HUES48 (cell line): ENCODE measurements at regions not wholly inside any gene's neighbourhood (a gene's known extent, or its start where the extent isn't known, plus 50 kb on each side); places are given as distances from the start of the nearest gene placed in this dataset.

Experiments
- H3K27ac ChIP-seq: one replicate; pipeline ENCODE4 v1.7.0; 2013; ENCODE audit warnings: low read depth, low read length, inconsistent platforms
- H3K27me3 ChIP-seq: 2 replicates; pipeline ENCODE4 v1.6.1; 2013; ENCODE audit warnings: mild to moderate bottlenecking, low read length; ENCODE audit not compliant: control insufficient read depth, insufficient read depth
- H3K36me3 ChIP-seq: 2 replicates; pipeline ENCODE4 v1.6.1; 2013; ENCODE audit warnings: low read length; ENCODE audit not compliant: control insufficient read depth, insufficient read depth
- H3K4me1 ChIP-seq: 2 replicates; pipeline ENCODE4 v1.6.1; 2013; ENCODE audit warnings: mild to moderate bottlenecking, low read length; ENCODE audit not compliant: control insufficient read depth, insufficient read depth
- H3K4me3 ChIP-seq: 2 replicates; pipeline ENCODE4 v1.5.1; 2013; ENCODE audit warnings: mild to moderate bottlenecking, low read depth, low read length
- H3K9ac ChIP-seq: 2 replicates; pipeline ENCODE4 v1.6.1; 2013; ENCODE audit warnings: mild to moderate bottlenecking, low read depth, low read length, moderate library complexity
- H3K9me3 ChIP-seq: 2 replicates; pipeline ENCODE4 v1.6.1; 2013; ENCODE audit warnings: low read length; ENCODE audit not compliant: control insufficient read depth, insufficient read depth

DNA sequence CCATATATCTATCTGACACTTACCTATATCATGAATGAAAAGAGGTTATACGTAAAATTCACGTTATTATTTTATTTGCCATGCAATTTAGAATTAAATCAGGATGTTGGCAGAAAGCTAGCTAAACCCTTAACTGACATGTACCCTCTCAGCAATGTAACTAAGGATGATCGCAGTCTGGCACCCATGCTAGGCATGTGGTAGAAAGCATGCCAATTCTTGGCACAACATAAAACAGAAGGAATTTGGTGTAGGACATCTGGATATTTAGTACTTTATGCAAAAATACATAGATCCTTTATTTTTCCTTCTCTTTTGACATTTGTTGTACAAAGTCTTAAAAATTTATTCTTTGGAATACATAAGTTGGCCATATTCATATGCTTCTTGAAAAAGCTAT, 436.8 kb upstream of the FAT1 start:
- Histone ChIP-seq H3K27me3 (no peaks in the 10 kb centered on the region), H3K27ac (no peak overlapping the region), H3K9me3 (no peaks in the 10 kb centered on the region), H3K36me3 (no peaks in the 10 kb centered on the region), H3K4me3 (no peak overlapping the region), H3K9ac (no peak overlapping the region), H3K4me1 (no peaks in the 10 kb centered on the region)

DNA sequence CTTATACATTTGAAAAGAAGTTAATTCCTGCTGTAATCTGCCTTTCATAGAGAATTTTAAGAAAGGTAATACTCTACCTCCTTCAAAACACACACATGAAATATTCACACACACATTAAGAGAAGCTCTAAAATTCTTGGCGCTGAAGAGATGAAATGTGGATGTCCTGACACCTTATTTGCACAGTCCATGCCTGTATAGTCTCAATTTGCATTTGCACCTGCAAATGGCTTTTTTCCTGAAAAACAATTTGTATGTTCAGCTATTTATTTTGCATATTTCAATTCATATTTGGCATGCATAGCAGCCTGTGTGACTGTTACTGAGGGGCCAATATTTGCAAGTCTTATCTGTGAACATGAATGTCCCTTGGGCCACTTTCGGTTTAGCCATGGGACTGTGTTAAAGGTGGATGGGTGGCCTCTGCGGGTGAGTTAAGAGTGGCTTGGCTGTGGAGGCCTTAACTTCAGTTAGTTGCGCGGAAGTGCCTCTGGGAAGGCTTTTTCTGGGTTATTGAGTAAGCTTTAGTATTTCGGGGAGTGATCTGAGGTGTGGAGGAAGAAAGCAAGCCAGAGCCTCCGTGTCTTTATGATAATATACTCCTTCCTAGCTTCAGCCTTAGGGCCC, 443.3 kb upstream of the FAT1 start:
- Histone ChIP-seq H3K9ac (no peak overlapping the region), H3K27me3 (no peaks in the 10 kb centered on the region), H3K36me3 (no peaks in the 10 kb centered on the region), H3K27ac (no peak overlapping the region), H3K4me3 (no peak overlapping the region), H3K4me1 (0 out of 2 replicates have a peak, but pooled peaks cover 6% of the 10 kb centered on the region), H3K9me3 (no peaks in the 10 kb centered on the region)

- Histone ChIP-seq H3K9ac (no peak overlapping the region), H3K27ac (no peak overlapping the region), H3K9me3 (no peaks in the 10 kb centered on the region), H3K27me3 (no peaks in the 10 kb centered on the region), H3K4me1 (no peaks in the 10 kb centered on the region), H3K36me3 (no peaks in the 10 kb centered on the region), H3K4me3 (no peak overlapping the region)
These were observed 448.2 kb upstream of the FAT1 start for GRCh38 chr4:187171706-187172339.

GRCh38 chr4:187172340-187172761, 448.7 kb upstream of the FAT1 start:
- no peaks in the 10 kb centered on the region for H3K9me3 ChIP-seq
- no peak overlapping the region for H3K27ac ChIP-seq
- no peak overlapping the region for H3K4me3 ChIP-seq
- H3K27me3 ChIP-seq: no peaks in the 10 kb centered on the region
- no peaks in the 10 kb centered on the region for H3K36me3 ChIP-seq
- H3K9ac ChIP-seq: no peak overlapping the region
- no peaks in the 10 kb centered on the region for H3K4me1 ChIP-seq

DNA sequence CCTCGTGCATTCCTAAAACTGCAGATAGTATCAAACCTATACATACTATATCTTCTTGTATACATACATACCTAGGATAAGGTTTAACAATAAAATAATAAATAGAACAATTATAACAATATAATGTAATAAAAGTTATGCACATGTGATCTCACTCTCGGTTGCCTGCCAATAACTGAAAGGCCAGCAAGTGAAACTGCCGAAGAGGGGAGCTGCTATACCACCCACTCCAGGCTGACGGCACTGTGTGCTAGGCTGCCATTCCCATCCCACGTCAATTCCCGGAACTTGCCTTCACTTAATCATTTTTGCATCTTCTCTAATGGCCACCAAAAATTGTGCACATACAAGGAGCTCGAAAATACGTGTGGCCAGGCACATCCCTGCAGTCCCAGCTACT, 451.1 kb upstream of the FAT1 start:
- H3K9me3 ChIP-seq: no peaks in the 10 kb centered on the region
- peaks cover 4% of the 10 kb centered on the region for H3K4me1 ChIP-seq
- no peak overlapping the region for H3K9ac ChIP-seq
- no peaks in the 10 kb centered on the region for H3K27me3 ChIP-seq
- H3K4me3 ChIP-seq: no peak overlapping the region
- H3K36me3 ChIP-seq: no peaks in the 10 kb centered on the region
- no peak overlapping the region for H3K27ac ChIP-seq

DNA sequence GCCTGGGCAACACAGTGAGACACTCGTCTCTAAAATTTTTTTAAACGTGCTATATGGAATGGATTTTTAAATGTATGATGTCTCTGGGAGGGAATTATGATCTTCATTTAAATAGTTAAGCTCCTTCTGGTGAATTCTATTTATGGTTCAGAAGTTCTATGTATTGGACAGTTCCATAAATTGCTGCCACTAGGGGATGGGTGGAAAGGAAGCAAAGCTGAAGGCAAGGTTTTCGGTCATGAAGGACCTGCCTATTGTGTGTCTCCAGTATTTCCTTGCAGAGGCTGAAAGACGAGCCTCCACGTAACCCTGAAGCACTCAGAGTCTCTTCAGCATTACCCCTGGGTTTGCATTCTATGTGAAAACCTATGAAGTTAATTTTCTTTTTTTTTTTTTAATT, 451.5 kb upstream of the FAT1 start:
- H3K4me1 ChIP-seq: peaks cover 6% of the 10 kb centered on the region
- no peaks in the 10 kb centered on the region for H3K9me3 ChIP-seq
- H3K27ac ChIP-seq: no peak overlapping the region
- no peak overlapping the region for H3K4me3 ChIP-seq
- no peaks in the 10 kb centered on the region for H3K27me3 ChIP-seq
- no peaks in the 10 kb centered on the region for H3K36me3 ChIP-seq
- H3K9ac ChIP-seq: no peak overlapping the region

DNA sequence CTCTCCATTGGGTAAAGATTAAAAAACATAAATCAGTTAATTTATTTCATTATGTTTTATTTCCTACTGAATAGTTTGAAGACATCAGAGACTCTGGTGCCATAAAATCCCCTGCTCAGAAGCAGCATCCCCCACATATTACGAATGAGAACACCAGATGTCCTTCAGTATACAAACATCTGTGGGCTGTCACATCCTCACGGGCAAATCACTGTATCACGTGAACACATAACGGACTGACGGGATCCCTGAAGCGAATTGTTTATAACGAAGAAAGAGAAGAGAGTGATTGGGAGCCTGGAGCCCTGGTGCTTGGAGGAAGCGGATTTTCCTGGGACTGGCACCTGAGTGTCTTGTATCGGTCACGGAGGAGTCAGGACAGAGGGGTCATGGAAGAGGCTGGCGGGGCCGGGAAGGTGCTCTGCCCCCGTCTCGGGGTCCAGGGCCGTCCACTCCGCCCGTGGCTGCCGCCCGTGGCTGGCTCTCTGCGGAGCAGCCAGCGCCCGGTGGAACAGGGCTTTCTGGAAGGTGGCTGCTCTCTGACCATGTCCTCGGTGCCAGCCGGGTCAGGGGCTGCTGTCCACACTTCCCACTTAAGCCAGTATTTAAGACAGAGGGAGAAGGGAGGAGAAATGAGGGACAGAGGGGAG, 452.7 kb upstream of the FAT1 start:
- no peak overlapping the region for H3K9ac ChIP-seq
- H3K4me1 ChIP-seq: peaks cover 6% of the 10 kb centered on the region
- H3K27ac ChIP-seq: no peak overlapping the region
- H3K36me3 ChIP-seq: no peaks in the 10 kb centered on the region
- no peak overlapping the region for H3K4me3 ChIP-seq
- no peaks in the 10 kb centered on the region for H3K27me3 ChIP-seq
- H3K9me3 ChIP-seq: no peaks in the 10 kb centered on the region

DNA sequence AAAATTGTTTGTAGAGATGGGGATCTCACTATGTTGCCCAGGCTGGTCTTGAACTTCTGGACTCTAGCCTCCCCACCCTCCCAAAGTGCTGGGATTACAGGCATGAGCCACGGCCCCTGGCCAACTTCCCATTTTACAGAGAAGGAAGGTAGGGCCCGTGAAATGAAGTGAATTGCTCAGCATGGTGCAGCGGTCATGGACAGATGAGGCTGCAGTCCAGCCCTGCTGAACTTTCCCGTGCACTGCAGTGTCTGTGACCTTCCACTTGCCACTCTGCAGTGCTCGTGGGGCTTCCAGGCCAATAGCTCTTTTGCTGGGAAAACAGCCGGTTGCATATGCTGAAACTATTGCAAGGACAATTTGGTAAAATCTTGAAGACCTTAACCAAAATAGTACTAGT, 454.4 kb upstream of the FAT1 start:
- H3K4me1 ChIP-seq: peaks cover 6% of the 10 kb centered on the region
- H3K27me3 ChIP-seq: no peaks in the 10 kb centered on the region
- H3K9ac ChIP-seq: no peak overlapping the region
- no peak overlapping the region for H3K27ac ChIP-seq
- no peak overlapping the region for H3K4me3 ChIP-seq
- no peaks in the 10 kb centered on the region for H3K36me3 ChIP-seq
- no peaks in the 10 kb centered on the region for H3K9me3 ChIP-seq

GRCh38 chr4:187178587-187178986, 454.9 kb upstream of the FAT1 start:
- H3K36me3 ChIP-seq: no peaks in the 10 kb centered on the region
- H3K27me3 ChIP-seq: no peaks in the 10 kb centered on the region
- H3K4me3 ChIP-seq: no peak overlapping the region
- H3K4me1 ChIP-seq: peaks cover 6% of the 10 kb centered on the region
- H3K27ac ChIP-seq: no peak overlapping the region
- H3K9ac ChIP-seq: no peak overlapping the region
- H3K9me3 ChIP-seq: no peaks in the 10 kb centered on the region

DNA sequence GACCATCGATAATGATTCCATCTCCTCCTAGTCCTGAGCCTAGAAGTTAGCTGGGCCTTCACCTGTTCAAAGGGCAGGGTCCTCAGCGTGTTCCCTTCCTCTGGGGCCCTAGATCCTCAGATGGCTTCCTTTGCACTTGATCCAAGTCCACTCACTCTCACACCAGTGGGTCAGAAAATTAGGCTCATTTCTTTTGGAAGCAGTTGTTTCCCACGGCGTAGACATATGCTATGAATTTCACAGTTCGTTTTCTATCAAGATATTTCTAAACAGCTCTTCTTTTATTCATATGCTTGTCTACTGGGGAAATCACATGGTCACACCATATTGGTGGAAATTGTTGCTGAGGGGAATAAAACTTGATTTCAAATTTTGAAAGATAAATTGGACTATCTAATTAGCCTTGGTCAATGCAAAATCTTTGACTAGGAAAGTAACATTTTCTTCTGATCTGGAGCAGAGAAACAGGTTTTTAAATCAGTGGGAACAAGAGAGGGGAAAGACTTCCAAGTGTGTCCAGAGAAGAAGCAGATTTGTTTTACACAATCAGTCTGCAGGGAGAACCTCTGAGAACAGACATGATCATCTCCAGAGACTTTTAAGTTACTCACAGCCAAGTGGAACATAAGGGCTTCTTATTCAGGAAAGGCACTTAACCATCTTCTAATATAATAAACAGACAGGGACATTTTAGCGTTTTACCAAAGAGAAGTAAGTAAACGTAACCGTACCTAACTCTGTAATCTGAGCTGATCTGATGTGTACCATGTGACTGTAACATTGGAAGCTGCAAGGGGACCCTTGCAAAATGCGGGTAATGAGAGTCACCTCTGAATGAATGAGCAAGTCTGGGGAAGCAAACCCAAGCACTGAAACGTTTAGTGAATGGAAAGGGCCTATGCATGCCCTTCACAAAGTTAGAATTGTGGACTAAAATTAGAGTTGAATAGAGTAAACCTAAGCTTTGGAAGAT, 455.7 kb upstream of the FAT1 start:
- Histone ChIP-seq H3K27ac (no peak overlapping the region), H3K9me3 (no peaks in the 10 kb centered on the region), H3K9ac (no peak overlapping the region), H3K4me3 (no peak overlapping the region), H3K4me1 (peaks cover 6% of the 10 kb centered on the region), H3K36me3 (no peaks in the 10 kb centered on the region), H3K27me3 (no peaks in the 10 kb centered on the region)
